K562 (cell line): ENCODE measurements at regions not wholly inside any gene's neighbourhood (a gene's known extent, or its start where the extent isn't known, plus 50 kb on each side); places are given as distances from the start of the nearest gene placed in this dataset.

Source experiments
- HDAC3 ChIP-seq: fragments of 450-650 bp; IDR thresholded peaks from 2 replicates; pipeline ENCODE4 v1.6.1; 2018; ENCODE audit warnings: borderline replicate concordance, mild to moderate bottlenecking, moderate library complexity; ENCODE audit not compliant: partially characterized antibody
- IRF2 ChIP-seq: sonication (generic); formaldehyde crosslinking; IDR thresholded peaks from 2 replicates; pipeline ENCODE4 v1.8.1; 2022; ENCODE audit warnings: mild to moderate bottlenecking, missing genetic modification reagents
- KHSRP ChIP-seq: fragments of 450-650 bp; IDR thresholded peaks from 2 replicates; pipeline ENCODE4 v1.6.1; 2017
- LEF1 ChIP-seq: fragments of 450-650 bp; IDR thresholded peaks from 2 replicates; pipeline ENCODE4 v1.6.1; 2016; ENCODE audit warnings: mild to moderate bottlenecking
- MTA2 ChIP-seq: fragments of 450-650 bp; IDR thresholded peaks from 2 replicates; pipeline ENCODE4 v1.6.1; 2016; ENCODE audit warnings: low read depth
- NR2F6 ChIP-seq: fragments of 450-650 bp; formaldehyde crosslinking; IDR thresholded peaks from 2 replicates; pipeline ENCODE4 v1.4.0; 2020; ENCODE audit warnings: mild to moderate bottlenecking
- POLR2A ChIP-seq: fragments of 450-650 bp; conservative IDR thresholded peaks from 2 replicates; pipeline ENCODE4 v1.6.1; 2016
- PRPF4 ChIP-seq: fragments of 200-400 bp; formaldehyde crosslinking; IDR thresholded peaks from one replicate; pipeline ENCODE4 v1.6.1; 2017; ENCODE audit warnings: low read length, low read depth, mild to moderate bottlenecking; ENCODE audit not compliant: insufficient read depth, poor library complexity, severe bottlenecking
- RFX1 ChIP-seq: fragments of 450-650 bp; IDR thresholded peaks from 2 replicates; pipeline ENCODE4 v1.6.1; 2016; ENCODE audit warnings: mild to moderate bottlenecking, moderate library complexity
- STAT5B ChIP-seq: fragments of 250-450 bp; sonication (Bioruptor Pico); IDR thresholded peaks from 2 replicates; pipeline ENCODE4 v1.8.0; 2021; ENCODE audit warnings: mild to moderate bottlenecking, inconsistent platforms
- TBL1XR1 ChIP-seq, 2 experiments: IDR thresholded peaks; 2 replicates each; pipeline ENCODE4 v1.6.1; 2012; ENCODE audit warnings: improper control_type of control experiment in 2 of 2, low read length in 2 of 2, mild to moderate bottlenecking in 1 of 2
- TOE1 ChIP-seq, 2 experiments: fragments of 450-650 bp in 1 of 2; sonication (generic) in 1 of 2; formaldehyde crosslinking in 1 of 2; IDR thresholded peaks; 2 replicates each; pipeline versions ENCODE4 v1.7.1 to v1.8.0; 2016 to 2022; ENCODE audit warnings: borderline replicate concordance in 2 of 2, mild to moderate bottlenecking in 2 of 2, antibody characterized with exemption in 1 of 2, inconsistent platforms in 1 of 2, low read depth in 1 of 2, missing genetic modification reagents in 1 of 2, moderate library complexity in 1 of 2
- ZBTB8A ChIP-seq: fragments of 450-650 bp; IDR thresholded peaks from 2 replicates; pipeline ENCODE4 v1.6.1; 2018; ENCODE audit warnings: mild to moderate bottlenecking, moderate library complexity; ENCODE audit not compliant: partially characterized antibody
- ZC3H8 ChIP-seq: fragments of 450-650 bp; IDR thresholded peaks from 2 replicates; pipeline ENCODE4 v1.6.1; 2017
- ZNF253 ChIP-seq: fragments of 250-450 bp; sonication (Bioruptor Pico); conservative IDR thresholded peaks from 2 replicates; pipeline ENCODE4 v1.6.1; 2021; ENCODE audit warnings: mild to moderate bottlenecking
- ZNF354B ChIP-seq: fragments of 250-450 bp; sonication (Bioruptor Pico); IDR thresholded peaks from 2 replicates; pipeline ENCODE4 v1.4.0; 2020
- ZNF444 ChIP-seq: fragments of 250-450 bp; sonication (Bioruptor Pico); IDR thresholded peaks from 2 replicates; pipeline ENCODE4 v1.4.0; 2020; ENCODE audit warnings: mild to moderate bottlenecking, moderate library complexity
- ZSCAN29 ChIP-seq: fragments of 450-650 bp; IDR thresholded peaks from 2 replicates; pipeline ENCODE4 v1.6.1; 2017
- TF ChIP-seq, protein P1 (sequence below): sonication (generic); formaldehyde crosslinking; IDR thresholded peaks from 2 replicates; pipeline ENCODE4 v1.5.0; 2020; ENCODE audit warnings: missing genetic modification reagents
- TF ChIP-seq, protein P2 (sequence below), 2 experiments: fragments of 250-450 bp in 1 of 2; fragments of 450-650 bp in 1 of 2; sonication (Bioruptor Pico) in 1 of 2; IDR thresholded peaks; 2 replicates each; pipeline versions ENCODE4 v1.6.1 to v1.8.0; 2016 to 2021; ENCODE audit warnings: mild to moderate bottlenecking in 2 of 2, moderate library complexity in 2 of 2, missing compliant biosample characterization in 1 of 2, missing genetic modification characterization in 1 of 2
- TF ChIP-seq, protein P3 (sequence below): sonication (generic); formaldehyde crosslinking; IDR thresholded peaks from 2 replicates; pipeline ENCODE4 v1.8.1; 2023; ENCODE audit warnings: mild to moderate bottlenecking, missing genetic modification reagents
- TF ChIP-seq, protein P4 (sequence below): fragments of 450-650 bp; formaldehyde crosslinking; IDR thresholded peaks from 2 replicates; pipeline ENCODE4 v1.4.0; 2020; ENCODE audit warnings: mild to moderate bottlenecking, moderate library complexity
- TF ChIP-seq, protein P5 (sequence below): fragments of 250-450 bp; sonication (Bioruptor Pico); IDR thresholded peaks from 2 replicates; pipeline ENCODE4 v1.6.1; 2021; ENCODE audit warnings: mild to moderate bottlenecking
- TF ChIP-seq, protein P6 (sequence below): fragments of 250-450 bp; sonication (Bioruptor Pico); IDR thresholded peaks from 2 replicates; pipeline ENCODE4 v1.5.0; 2020; ENCODE audit warnings: mild to moderate bottlenecking

DNA sequence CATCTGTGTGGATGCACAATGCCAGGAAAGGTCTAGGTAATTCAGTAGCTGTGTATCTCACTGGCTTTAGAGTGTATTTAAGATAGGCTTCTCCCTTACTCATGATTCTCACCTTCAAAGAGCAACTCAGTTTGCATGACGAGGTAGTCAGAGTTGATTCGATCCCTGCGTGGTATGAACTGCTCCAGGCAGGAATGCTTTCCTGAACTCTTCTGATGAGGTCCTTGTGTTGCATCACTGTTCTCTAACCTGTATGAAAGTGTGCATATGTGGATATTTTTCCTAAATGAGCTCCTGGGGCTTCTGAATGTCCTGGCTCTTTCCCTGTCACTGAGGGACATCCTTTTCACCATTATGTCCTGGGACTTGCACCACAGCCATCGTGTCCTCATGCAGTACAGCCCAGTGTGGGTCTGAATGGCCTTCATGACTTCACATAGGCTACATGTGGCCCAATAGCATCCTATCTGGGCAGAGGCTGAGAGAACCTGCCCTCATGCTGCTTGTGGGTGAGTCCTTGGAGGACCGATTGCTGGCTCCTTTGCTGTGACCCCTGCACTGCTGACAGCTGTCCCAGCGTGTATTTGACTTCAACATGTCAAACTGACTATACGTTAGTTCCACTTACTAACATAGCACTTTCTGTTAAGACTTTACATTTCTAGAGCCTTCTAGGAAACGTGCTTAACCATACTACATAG is 65.3 kb upstream of the WDR1 start (continued):
- TF ChIP-seq, protein P1, sequence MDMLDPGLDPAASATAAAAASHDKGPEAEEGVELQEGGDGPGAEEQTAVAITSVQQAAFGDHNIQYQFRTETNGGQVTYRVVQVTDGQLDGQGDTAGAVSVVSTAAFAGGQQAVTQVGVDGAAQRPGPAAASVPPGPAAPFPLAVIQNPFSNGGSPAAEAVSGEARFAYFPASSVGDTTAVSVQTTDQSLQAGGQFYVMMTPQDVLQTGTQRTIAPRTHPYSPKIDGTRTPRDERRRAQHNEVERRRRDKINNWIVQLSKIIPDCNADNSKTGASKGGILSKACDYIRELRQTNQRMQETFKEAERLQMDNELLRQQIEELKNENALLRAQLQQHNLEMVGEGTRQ (CRISPR knock-in tag): no peak
- TF ChIP-seq, protein P2, sequence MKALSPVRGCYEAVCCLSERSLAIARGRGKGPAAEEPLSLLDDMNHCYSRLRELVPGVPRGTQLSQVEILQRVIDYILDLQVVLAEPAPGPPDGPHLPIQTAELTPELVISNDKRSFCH (CRISPR knock-in tag; IDR thresholded peaks at IDR 0.05): no peak
- TF ChIP-seq, protein P2 (tag; IDR thresholded peaks at IDR 0.05): no peak; the same call in 1 of the 2 replicates
- no peak for TF ChIP-seq TBL1XR1 (IDR thresholded peaks at IDR 0.05; ENCODE audit: low read length in 2 of 2)
- no peak for TF ChIP-seq PRPF4
- no peak for TF ChIP-seq ZSCAN29
- TF ChIP-seq STAT5B: peak; percentile 58; the same call in 1 of the 2 replicates
- TF ChIP-seq KHSRP: no peak
- TF ChIP-seq, protein P3, sequence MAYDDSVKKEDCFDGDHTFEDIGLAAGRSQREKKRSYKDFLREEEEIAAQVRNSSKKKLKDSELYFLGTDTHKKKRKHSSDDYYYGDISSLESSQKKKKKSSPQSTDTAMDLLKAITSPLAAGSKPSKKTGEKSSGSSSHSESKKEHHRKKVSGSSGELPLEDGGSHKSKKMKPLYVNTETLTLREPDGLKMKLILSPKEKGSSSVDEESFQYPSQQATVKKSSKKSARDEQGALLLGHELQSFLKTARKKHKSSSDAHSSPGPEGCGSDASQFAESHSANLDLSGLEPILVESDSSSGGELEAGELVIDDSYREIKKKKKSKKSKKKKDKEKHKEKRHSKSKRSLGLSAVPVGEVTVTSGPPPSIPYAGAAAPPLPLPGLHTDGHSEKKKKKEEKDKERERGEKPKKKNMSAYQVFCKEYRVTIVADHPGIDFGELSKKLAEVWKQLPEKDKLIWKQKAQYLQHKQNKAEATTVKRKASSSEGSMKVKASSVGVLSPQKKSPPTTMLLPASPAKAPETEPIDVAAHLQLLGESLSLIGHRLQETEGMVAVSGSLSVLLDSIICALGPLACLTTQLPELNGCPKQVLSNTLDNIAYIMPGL (CRISPR knock-in tag): no peak
- no peak for TF ChIP-seq MTA2
- TF ChIP-seq ZNF253 (CRISPR knock-in tag): no peak
- no peak for TF ChIP-seq TOE1 (IDR thresholded peaks at IDR 0.05; ENCODE audit: borderline replicate concordance)
- no peak for TF ChIP-seq TOE1 (CRISPR knock-in tag; IDR thresholded peaks at IDR 0.05; ENCODE audit: borderline replicate concordance, low read depth)
- TF ChIP-seq POLR2A: 0 out of 2 replicates have a peak, but pooled peaks have one; percentile 22
- TF ChIP-seq, protein P4, sequence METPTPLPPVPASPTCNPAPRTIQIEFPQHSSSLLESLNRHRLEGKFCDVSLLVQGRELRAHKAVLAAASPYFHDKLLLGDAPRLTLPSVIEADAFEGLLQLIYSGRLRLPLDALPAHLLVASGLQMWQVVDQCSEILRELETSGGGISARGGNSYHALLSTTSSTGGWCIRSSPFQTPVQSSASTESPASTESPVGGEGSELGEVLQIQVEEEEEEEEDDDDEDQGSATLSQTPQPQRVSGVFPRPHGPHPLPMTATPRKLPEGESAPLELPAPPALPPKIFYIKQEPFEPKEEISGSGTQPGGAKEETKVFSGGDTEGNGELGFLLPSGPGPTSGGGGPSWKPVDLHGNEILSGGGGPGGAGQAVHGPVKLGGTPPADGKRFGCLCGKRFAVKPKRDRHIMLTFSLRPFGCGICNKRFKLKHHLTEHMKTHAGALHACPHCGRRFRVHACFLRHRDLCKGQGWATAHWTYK: peak; percentile 44
- no peak for TF ChIP-seq RFX1
- TF ChIP-seq, protein P5, sequence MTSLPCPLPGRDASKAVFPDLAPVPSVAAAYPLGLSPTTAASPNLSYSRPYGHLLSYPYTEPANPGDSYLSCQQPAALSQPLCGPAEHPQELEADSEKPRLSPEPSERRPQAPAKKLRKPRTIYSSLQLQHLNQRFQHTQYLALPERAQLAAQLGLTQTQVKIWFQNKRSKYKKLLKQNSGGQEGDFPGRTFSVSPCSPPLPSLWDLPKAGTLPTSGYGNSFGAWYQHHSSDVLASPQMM (CRISPR knock-in tag): no peak
- no peak for TF ChIP-seq NR2F6 (CRISPR knock-in tag)
- no peak for TF ChIP-seq LEF1
- no peak for TF ChIP-seq IRF2 (CRISPR knock-in tag)
- no peak for TF ChIP-seq ZNF354B (CRISPR knock-in tag)
- TF ChIP-seq, protein P6, sequence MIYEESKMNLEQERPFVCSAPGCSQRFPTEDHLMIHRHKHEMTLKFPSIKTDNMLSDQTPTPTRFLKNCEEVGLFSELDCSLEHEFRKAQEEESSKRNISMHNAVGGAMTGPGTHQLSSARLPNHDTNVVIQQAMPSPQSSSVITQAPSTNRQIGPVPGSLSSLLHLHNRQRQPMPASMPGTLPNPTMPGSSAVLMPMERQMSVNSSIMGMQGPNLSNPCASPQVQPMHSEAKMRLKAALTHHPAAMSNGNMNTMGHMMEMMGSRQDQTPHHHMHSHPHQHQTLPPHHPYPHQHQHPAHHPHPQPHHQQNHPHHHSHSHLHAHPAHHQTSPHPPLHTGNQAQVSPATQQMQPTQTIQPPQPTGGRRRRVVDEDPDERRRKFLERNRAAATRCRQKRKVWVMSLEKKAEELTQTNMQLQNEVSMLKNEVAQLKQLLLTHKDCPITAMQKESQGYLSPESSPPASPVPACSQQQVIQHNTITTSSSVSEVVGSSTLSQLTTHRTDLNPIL (CRISPR knock-in tag): no peak
- TF ChIP-seq ZC3H8: no peak
- no peak for TF ChIP-seq HDAC3
- TF ChIP-seq ZNF444 (CRISPR knock-in tag): no peak
- no peak for TF ChIP-seq ZBTB8A
